ENCODE measurements at regions not wholly inside any gene's neighbourhood (a gene's known extent, or its start where the extent isn't known, plus 50 kb on each side); places are given as distances from the start of the nearest gene placed in this dataset.

DNA sequence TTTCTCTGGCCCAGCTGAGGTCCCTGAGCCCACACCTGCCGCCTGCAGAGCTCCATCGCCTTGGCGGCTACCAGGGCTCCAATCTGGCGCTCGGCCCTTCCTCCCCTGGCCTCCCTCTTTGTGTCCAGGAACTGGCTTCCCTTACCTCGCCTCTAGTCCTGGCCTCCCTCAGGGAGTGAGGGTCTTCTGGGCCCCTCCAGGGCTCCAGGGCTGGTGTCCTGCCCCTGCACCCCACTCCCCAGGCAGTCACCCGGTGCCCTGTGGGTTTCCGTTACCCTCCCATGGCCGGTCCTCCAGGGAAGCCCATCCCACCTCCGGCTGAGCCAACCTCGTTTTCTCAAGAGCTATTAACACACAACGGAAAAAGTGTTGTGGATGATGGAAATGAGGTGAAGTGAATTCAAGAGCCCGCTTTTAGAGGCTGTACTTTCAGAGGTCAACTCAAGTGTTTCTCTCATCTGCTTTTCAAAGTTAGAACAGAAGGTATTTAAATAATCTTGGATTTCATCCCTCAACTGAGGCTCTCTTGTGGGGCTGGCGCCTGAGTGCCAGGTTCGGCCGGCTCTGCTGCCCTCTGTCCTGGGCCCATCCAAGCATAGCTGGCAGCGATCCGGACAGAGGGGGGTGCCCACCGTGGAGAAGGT, 131.9 kb downstream of the ASB1 start:
- Histone ChIP-seq H3K36me3 (no peaks in the 10 kb centered on the region), H3K4me1 (no peaks in the 10 kb centered on the region), H3K4me3 (no peak overlapping the region), H3K27ac (no peak overlapping the region), H3K27me3 (no peaks in the 10 kb centered on the region), H3K9me3 (no peaks in the 10 kb centered on the region)
- intact Hi-C loops (cut with DNase I), result no loop called here
- FAIRE-seq, result no peak
- TF ChIP-seq, protein P1, sequence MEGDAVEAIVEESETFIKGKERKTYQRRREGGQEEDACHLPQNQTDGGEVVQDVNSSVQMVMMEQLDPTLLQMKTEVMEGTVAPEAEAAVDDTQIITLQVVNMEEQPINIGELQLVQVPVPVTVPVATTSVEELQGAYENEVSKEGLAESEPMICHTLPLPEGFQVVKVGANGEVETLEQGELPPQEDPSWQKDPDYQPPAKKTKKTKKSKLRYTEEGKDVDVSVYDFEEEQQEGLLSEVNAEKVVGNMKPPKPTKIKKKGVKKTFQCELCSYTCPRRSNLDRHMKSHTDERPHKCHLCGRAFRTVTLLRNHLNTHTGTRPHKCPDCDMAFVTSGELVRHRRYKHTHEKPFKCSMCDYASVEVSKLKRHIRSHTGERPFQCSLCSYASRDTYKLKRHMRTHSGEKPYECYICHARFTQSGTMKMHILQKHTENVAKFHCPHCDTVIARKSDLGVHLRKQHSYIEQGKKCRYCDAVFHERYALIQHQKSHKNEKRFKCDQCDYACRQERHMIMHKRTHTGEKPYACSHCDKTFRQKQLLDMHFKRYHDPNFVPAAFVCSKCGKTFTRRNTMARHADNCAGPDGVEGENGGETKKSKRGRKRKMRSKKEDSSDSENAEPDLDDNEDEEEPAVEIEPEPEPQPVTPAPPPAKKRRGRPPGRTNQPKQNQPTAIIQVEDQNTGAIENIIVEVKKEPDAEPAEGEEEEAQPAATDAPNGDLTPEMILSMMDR (IDR thresholded peaks at IDR 0.05), result no peak
- DNase-seq, result no peak
- WGBS, 2 donors, result 76 to 82% methylated on average over 19 of the region's 19 CpGs
- no peak for ATAC-seq

- no peaks in the 10 kb centered on the region for H3K27me3 ChIP-seq
- H3K9me3 ChIP-seq, result no peaks in the 10 kb centered on the region
- no peak for ATAC-seq
- no peaks in the 10 kb centered on the region for H3K36me3 ChIP-seq
- no peak for FAIRE-seq
- TF ChIP-seq, protein P1 (IDR thresholded peaks at IDR 0.05), result no peak
- H3K27ac ChIP-seq, result no peak overlapping the region
- intact Hi-C loops (cut with DNase I), result no loop called here
- WGBS, 2 donors, result 57 to 66% methylated on average over 10 to 11 of the region's 11 CpGs
- no peak for DNase-seq
- H3K4me3 ChIP-seq, result no peak overlapping the region
- H3K4me1 ChIP-seq, result no peaks in the 10 kb centered on the region
These were observed 133.5 kb downstream of the ASB1 start for GRCh38 chr2:238560234-238560633.

DNA sequence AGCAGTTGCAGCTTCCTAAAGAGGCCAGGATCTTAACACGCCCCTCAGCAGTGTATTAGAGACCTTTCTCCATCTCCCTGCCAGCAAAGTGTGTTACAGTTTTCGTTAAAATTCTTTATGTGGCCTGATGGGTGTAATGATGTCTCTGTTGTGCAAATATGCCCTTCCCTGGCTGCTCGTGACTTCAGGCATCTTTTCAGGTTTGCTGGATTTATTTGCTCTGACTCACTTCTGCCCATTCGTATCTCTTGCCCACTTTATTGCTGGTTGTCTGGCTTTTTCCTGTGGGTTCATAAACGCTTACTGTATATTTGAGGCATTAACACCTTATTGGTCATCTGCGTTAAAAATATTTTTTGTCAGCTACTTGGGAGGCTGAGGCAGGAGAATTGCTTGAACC, 134.5 kb downstream of the ASB1 start:
- Histone ChIP-seq H3K36me3 (no peaks in the 10 kb centered on the region), H3K27ac (no peak overlapping the region), H3K27me3 (no peaks in the 10 kb centered on the region), H3K4me1 (no peaks in the 10 kb centered on the region), H3K9me3 (no peaks in the 10 kb centered on the region), H3K4me3 (no peak overlapping the region)
- DNase-seq, result no peak
- ATAC-seq, result no peak
- FAIRE-seq, result no peak
- TF ChIP-seq, protein P1 (IDR thresholded peaks at IDR 0.05), result no peak
- intact Hi-C loops (cut with DNase I), result no loop called here
- WGBS, 2 donors, result 65 to 68% methylated on average over 6 of the region's 6 CpGs

GRCh38 chr2:238562446-238562845, 135.7 kb downstream of the ASB1 start:
- H3K4me3 ChIP-seq, result no peak overlapping the region
- TF ChIP-seq, protein P1 (IDR thresholded peaks at IDR 0.05), result no peak
- 64 to 73% methylated on average over 8 of the region's 8 CpGs for WGBS, 2 donors
- no peak for DNase-seq
- no peak overlapping the region for H3K27ac ChIP-seq
- intact Hi-C loops (cut with DNase I), result no loop called here
- no peaks in the 10 kb centered on the region for H3K4me1 ChIP-seq
- H3K9me3 ChIP-seq, result no peaks in the 10 kb centered on the region
- FAIRE-seq, result no peak
- no peak for ATAC-seq
- H3K36me3 ChIP-seq, result no peaks in the 10 kb centered on the region
- no peaks in the 10 kb centered on the region for H3K27me3 ChIP-seq

GRCh38 chr2:238563551-238563950, 136.8 kb downstream of the ASB1 start:
- Histone ChIP-seq H3K4me1 (no peaks in the 10 kb centered on the region), H3K9me3 (no peaks in the 10 kb centered on the region), H3K36me3 (no peaks in the 10 kb centered on the region), H3K27me3 (no peaks in the 10 kb centered on the region), H3K4me3 (no peak overlapping the region), H3K27ac (no peak overlapping the region)
- 65 to 73% methylated on average over 10 of the region's 10 CpGs for WGBS, 2 donors
- intact Hi-C loops (cut with DNase I), result no loop called here
- TF ChIP-seq, protein P1 (IDR thresholded peaks at IDR 0.05), result no peak
- DNase-seq (no peak), ATAC-seq (no peak), FAIRE-seq (no peak)

Measured in pancreas (tissue), 10 donors.